Astrocyte (in vitro differentiated cells and primary cell): ENCODE measurements at regions not wholly inside any gene's neighbourhood (a gene's known extent, or its start where the extent isn't known, plus 50 kb on each side); places are given as distances from the start of the nearest gene placed in this dataset.

ENCODE experiments used
- DNase-seq: peaks from one replicate; pipeline ENCODE4 v3.0.0-alpha.2; 2010; ENCODE audit warnings: low read depth
- FAIRE-seq: peaks from 2 replicates; lab custom pipeline; 2011; peaks lifted over from hg19 to GRCh38; lab: Jason Lieb, UNC
- H2AFZ ChIP-seq: 2 replicates; pipeline ENCODE4 v1.6.0; 2012; ENCODE audit warnings: low read depth, low read length, inconsistent platforms
- H3K27ac ChIP-seq: 2 replicates; pipeline ENCODE4 v1.5.1; 2011; ENCODE audit warnings: low read depth, low read length, inconsistent platforms
- H3K27me3 ChIP-seq: 2 replicates; pipeline ENCODE4 v1.6.0; 2011; ENCODE audit warnings: low read length, inconsistent platforms; ENCODE audit not compliant: insufficient read depth
- H3K36me3 ChIP-seq: 2 replicates; pipeline ENCODE4 v1.5.1; 2011; ENCODE audit warnings: low read length, inconsistent platforms; ENCODE audit not compliant: insufficient read depth
- H3K4me1 ChIP-seq: 2 replicates; pipeline ENCODE4 v1.5.1; 2011; ENCODE audit warnings: low read length, inconsistent platforms; ENCODE audit not compliant: insufficient read depth
- H3K4me2 ChIP-seq: 2 replicates; pipeline ENCODE4 v1.6.0; 2012; ENCODE audit warnings: low read length, inconsistent platforms
- H3K4me3 ChIP-seq: 2 replicates; pipeline ENCODE4 v1.5.1; 2011; ENCODE audit warnings: low read depth, mild to moderate bottlenecking, low read length, inconsistent platforms; ENCODE audit not compliant: insufficient read depth
- H3K79me2 ChIP-seq: 2 replicates; pipeline ENCODE4 v1.6.0; 2012; ENCODE audit warnings: mild to moderate bottlenecking, low read length, inconsistent platforms; ENCODE audit not compliant: insufficient read depth
- H3K9ac ChIP-seq: 2 replicates; pipeline ENCODE4 v1.6.0; 2012; ENCODE audit warnings: mild to moderate bottlenecking, low read length, inconsistent platforms
- H3K9me3 ChIP-seq: 2 replicates; pipeline ENCODE4 v1.5.1; 2012; ENCODE audit warnings: low read depth, mild to moderate bottlenecking, low read length, inconsistent platforms; ENCODE audit not compliant: insufficient read depth
- H4K20me1 ChIP-seq: 2 replicates; pipeline ENCODE4 v1.6.0; 2012; ENCODE audit warnings: low read length, inconsistent platforms; ENCODE audit not compliant: insufficient read depth
- H3K27ac Mint-ChIP-seq: one replicate; pipeline ENCODE4 v1.8.0; 2021; ENCODE audit warnings: mild to moderate bottlenecking, mixed read lengths; ENCODE audit not compliant: unreplicated experiment
- H3K27me3 Mint-ChIP-seq: one replicate; pipeline ENCODE4 v1.8.0; 2021; ENCODE audit warnings: low read depth, mixed read lengths; ENCODE audit not compliant: unreplicated experiment
- H3K36me3 Mint-ChIP-seq: one replicate; pipeline ENCODE4 v1.8.0; 2021; ENCODE audit warnings: low read depth, mixed read lengths; ENCODE audit not compliant: unreplicated experiment
- H3K4me1 Mint-ChIP-seq: one replicate; pipeline ENCODE4 v1.8.0; 2021; ENCODE audit warnings: low read depth, mixed read lengths; ENCODE audit not compliant: unreplicated experiment
- H3K4me3 Mint-ChIP-seq: one replicate; pipeline ENCODE4 v1.8.0; 2021; ENCODE audit warnings: mild to moderate bottlenecking, moderate library complexity, mixed read lengths; ENCODE audit not compliant: unreplicated experiment
- H3K9me3 Mint-ChIP-seq: one replicate; pipeline ENCODE4 v1.8.0; 2021; ENCODE audit warnings: mild to moderate bottlenecking, mixed read lengths; ENCODE audit not compliant: unreplicated experiment
- EZH2 ChIP-seq: IDR thresholded peaks from 2 replicates; pipeline ENCODE4 v1.6.1; 2012; ENCODE audit warnings: mild to moderate bottlenecking, low read length, inconsistent platforms; ENCODE audit not compliant: insufficient read depth
- TF ChIP-seq, protein P1 (sequence below): IDR thresholded peaks from 2 replicates; pipeline ENCODE4 v1.5.1; 2011; ENCODE audit warnings: low read depth, mild to moderate bottlenecking, inconsistent platforms, low read length, moderate library complexity; ENCODE audit not compliant: insufficient read depth

DNA sequence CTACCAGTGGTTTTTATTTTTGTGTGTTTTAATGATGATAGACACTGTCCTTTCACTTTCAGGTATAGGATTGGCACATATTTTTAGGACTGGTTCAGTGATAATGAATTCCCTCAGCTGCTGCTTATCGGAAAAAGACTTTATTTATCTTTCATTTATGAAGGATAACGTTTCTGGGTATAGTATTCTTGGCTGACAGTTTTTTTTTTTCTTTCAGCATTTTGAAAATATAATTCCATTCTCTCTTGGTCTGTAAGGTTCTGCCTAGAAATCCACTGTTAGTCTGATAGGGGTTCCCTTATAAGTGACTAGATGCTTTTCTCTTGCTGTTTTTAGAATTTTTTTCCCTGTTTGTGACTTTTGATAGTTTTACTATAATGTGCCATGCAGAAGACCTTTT lies 313.1 kb downstream of the TENT5A start:
- no peaks in the 10 kb centered on the region for H3K36me3 ChIP-seq
- no peak overlapping the region for H3K27ac ChIP-seq
- H3K4me1 ChIP-seq, result no peaks in the 10 kb centered on the region
- H2AFZ ChIP-seq, result no peak overlapping the region
- TF ChIP-seq, protein P1, sequence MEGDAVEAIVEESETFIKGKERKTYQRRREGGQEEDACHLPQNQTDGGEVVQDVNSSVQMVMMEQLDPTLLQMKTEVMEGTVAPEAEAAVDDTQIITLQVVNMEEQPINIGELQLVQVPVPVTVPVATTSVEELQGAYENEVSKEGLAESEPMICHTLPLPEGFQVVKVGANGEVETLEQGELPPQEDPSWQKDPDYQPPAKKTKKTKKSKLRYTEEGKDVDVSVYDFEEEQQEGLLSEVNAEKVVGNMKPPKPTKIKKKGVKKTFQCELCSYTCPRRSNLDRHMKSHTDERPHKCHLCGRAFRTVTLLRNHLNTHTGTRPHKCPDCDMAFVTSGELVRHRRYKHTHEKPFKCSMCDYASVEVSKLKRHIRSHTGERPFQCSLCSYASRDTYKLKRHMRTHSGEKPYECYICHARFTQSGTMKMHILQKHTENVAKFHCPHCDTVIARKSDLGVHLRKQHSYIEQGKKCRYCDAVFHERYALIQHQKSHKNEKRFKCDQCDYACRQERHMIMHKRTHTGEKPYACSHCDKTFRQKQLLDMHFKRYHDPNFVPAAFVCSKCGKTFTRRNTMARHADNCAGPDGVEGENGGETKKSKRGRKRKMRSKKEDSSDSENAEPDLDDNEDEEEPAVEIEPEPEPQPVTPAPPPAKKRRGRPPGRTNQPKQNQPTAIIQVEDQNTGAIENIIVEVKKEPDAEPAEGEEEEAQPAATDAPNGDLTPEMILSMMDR, result no peak
- no peak for TF ChIP-seq EZH2
- no peaks in the 10 kb centered on the region for H3K9me3 ChIP-seq
- H3K27me3 Mint-ChIP-seq, result no peaks in the 10 kb centered on the region
- peaks cover 18% of the 10 kb centered on the region for H3K9me3 Mint-ChIP-seq
- no peak overlapping the region for H3K4me2 ChIP-seq
- H4K20me1 ChIP-seq, result no peaks in the 10 kb centered on the region
- H3K4me3 Mint-ChIP-seq, result no peak overlapping the region
- no peak for FAIRE-seq
- H3K4me3 ChIP-seq, result no peak overlapping the region
- H3K36me3 Mint-ChIP-seq, result no peaks in the 10 kb centered on the region
- no peaks in the 10 kb centered on the region for H3K79me2 ChIP-seq
- no peaks in the 10 kb centered on the region for H3K4me1 Mint-ChIP-seq
- no peak for DNase-seq
- H3K27ac Mint-ChIP-seq, result no peak overlapping the region
- no peak overlapping the region for H3K9ac ChIP-seq
- H3K27me3 ChIP-seq, result no peaks in the 10 kb centered on the region

DNA sequence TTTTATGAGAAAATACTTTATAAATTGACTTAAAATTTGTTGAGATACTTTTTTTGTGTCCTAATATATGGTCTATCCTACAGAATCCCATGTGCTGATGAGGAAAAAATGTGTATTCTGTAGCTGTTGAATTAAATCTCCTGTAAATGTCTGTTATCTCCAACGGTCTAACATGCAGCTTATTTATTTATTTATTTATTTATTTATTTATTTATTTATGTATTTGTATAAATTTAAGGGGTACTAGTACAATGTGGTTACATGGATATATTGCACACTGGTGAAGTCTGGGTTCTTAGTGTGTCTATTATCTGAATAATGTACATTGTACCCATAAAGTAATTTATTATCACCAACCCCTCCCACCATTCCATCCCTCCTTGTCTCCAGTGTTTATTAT lies 315.5 kb downstream of the TENT5A start:
- Histone ChIP-seq H3K36me3 (no peaks in the 10 kb centered on the region), H3K9me3 (no peaks in the 10 kb centered on the region), H3K4me2 (no peak overlapping the region), H4K20me1 (no peaks in the 10 kb centered on the region), H3K9ac (no peak overlapping the region), H3K79me2 (no peaks in the 10 kb centered on the region), H2AFZ (no peak overlapping the region), H3K27ac (no peak overlapping the region), H3K4me1 (no peaks in the 10 kb centered on the region), H3K27me3 (no peaks in the 10 kb centered on the region), H3K4me3 (no peak overlapping the region)
- no peak for FAIRE-seq
- TF ChIP-seq, protein P1, result no peak
- TF ChIP-seq EZH2, result no peak
- Mint-ChIP-seq H3K36me3 (no peaks in the 10 kb centered on the region), H3K4me1 (no peaks in the 10 kb centered on the region), H3K4me3 (no peak overlapping the region), H3K27me3 (no peaks in the 10 kb centered on the region), H3K9me3 (peaks cover 20% of the 10 kb centered on the region), H3K27ac (no peak overlapping the region)
- no peak for DNase-seq

DNA sequence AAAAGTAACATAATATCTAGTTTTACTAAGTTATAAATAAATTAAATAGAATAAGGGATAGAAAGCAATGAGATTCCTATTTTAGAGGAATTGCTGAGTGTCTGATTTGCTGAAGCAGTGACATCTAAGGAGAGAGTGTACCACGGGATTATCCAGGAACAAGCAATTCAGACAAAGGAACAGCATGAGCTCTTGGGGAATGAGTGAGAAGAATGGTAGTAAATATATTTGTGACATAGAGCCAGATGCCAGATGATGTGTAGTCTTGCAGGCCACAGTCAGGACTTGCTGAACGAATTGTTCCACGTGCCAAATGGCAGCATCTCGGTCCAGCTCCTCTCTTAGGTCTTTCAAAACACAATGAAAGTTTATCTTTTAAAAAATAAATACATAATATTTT lies 339.2 kb downstream of the TENT5A start:
- Mint-ChIP-seq H3K36me3 (no peaks in the 10 kb centered on the region), H3K27me3 (no peaks in the 10 kb centered on the region), H3K4me1 (no peaks in the 10 kb centered on the region), H3K27ac (no peak overlapping the region), H3K9me3 (peaks cover 6% of the 10 kb centered on the region), H3K4me3 (no peak overlapping the region)
- Histone ChIP-seq H3K79me2 (no peaks in the 10 kb centered on the region), H3K9ac (no peak overlapping the region), H3K36me3 (no peaks in the 10 kb centered on the region), H3K4me2 (no peak overlapping the region), H3K9me3 (no peaks in the 10 kb centered on the region), H3K27ac (no peak overlapping the region), H3K4me1 (no peaks in the 10 kb centered on the region), H2AFZ (no peak overlapping the region), H3K27me3 (no peaks in the 10 kb centered on the region), H3K4me3 (no peak overlapping the region), H4K20me1 (no peaks in the 10 kb centered on the region)
- FAIRE-seq (no peak), DNase-seq (no peak)
- TF ChIP-seq, protein P1, result no peak
- TF ChIP-seq EZH2, result no peak
